ENCODE measurements at regions not wholly inside any gene's neighbourhood (a gene's known extent, or its start where the extent isn't known, plus 50 kb on each side); places are given as distances from the start of the nearest gene placed in this dataset.

DNA sequence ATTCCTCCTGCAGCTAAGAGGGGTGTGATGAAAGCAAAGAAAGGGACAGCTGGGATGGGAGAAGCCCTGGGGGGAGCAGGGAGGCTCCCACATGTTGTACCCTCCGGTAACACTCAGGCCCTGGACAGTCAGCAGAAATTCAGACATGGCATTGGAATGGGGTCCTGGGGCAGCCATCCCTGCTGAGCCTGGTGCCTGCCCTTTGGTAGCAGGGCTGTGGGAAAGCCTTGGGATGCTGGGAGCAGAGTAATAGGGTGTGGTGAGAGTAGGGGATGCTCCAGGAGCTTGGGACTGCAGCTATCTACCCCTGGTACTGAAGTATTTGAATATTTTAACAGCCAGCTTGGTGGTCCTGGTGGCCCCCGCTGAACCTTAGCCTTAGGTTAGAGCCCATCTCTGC, 56.8 kb downstream of the FAM241B start:
- no peak overlapping the region for H3K27ac ChIP-seq (ENCODE audit: control insufficient read depth, insufficient read depth)
- ATAC-seq = no peak
- H3K4me1 ChIP-seq (ENCODE audit: control insufficient read depth, insufficient read depth, low read length) = no peaks in the 10 kb centered on the region
- CTCF ChIA-PET = no interaction called here
- no peak overlapping the region for H3K4me2 ChIP-seq (ENCODE audit: control insufficient read depth, insufficient read depth)
- H3K9me3 ChIP-seq (replicated peaks; ENCODE audit: control insufficient read depth, insufficient read depth, low read length) = no peaks in the 10 kb centered on the region
- FAIRE-seq = no peak
- intact Hi-C loops (cut with micrococcal nuclease; ENCODE audit: unreplicated experiment) = no loop called here
- H3K36me3 ChIP-seq (ENCODE audit: control insufficient read depth in 2 of 2, insufficient read depth in 2 of 2, low read length in 1 of 2) = no peaks in the 10 kb centered on the region
- POLR2A ChIA-PET = no interaction called here
- DNase-seq (ENCODE audit: low read depth, low spot score) = no peak
- RAD21 ChIA-PET (ENCODE audit: unreplicated experiment) = no interaction called here
- no peak overlapping the region for H2AFZ ChIP-seq (ENCODE audit: control insufficient read depth, low read depth, low read length)
- BruUV-seq (replicated peaks) = no TSS peak
- no peaks in the 10 kb centered on the region for H3K79me2 ChIP-seq (ENCODE audit: control insufficient read depth, insufficient read depth, low read length)
- H4K20me1 ChIP-seq (ENCODE audit: control insufficient read depth, insufficient read depth) = no peaks in the 10 kb centered on the region
- SMC1A ChIA-PET (ENCODE audit: uncharacterized antibody, unreplicated experiment) = no interaction called here
- H3K27me3 ChIP-seq (replicated peaks in 1 of 2; ENCODE audit: control insufficient read depth in 2 of 2, insufficient read depth in 2 of 2, low read length in 1 of 2) = peaks cover 0 to 2% of the 10 kb centered on the region in 2 experiments; a peak in 1 of 4 replicates
- H3K9ac ChIP-seq (ENCODE audit: control insufficient read depth, insufficient read depth, low read length) = no peak overlapping the region
- in situ Hi-C loops (cut with MboI) = no loop called here
- 23% methylated on average over 2 of the region's 2 CpGs for WGBS (ENCODE audit: insufficient coverage, insufficient replicate concordance, low lambda C conversion rate, missing lambda C conversion rate)
- TF ChIP-seq NFIC (IDR thresholded peaks at IDR 0.05; ENCODE audit: low read depth, low read length) = no peak
- no peak for TF ChIP-seq NR2F1 (conservative IDR thresholded peaks at IDR 0.05)
- TF ChIP-seq KDM1A (IDR thresholded peaks at IDR 0.05; ENCODE audit: borderline replicate concordance) = no peak
- no peak for TF ChIP-seq RAD51 (IDR thresholded peaks at IDR 0.05)
- TF ChIP-seq SP1 (IDR thresholded peaks at IDR 0.05; ENCODE audit: low read depth, low read length) = no peak
- no peak overlapping the region for H3K4me3 ChIP-seq

DNA sequence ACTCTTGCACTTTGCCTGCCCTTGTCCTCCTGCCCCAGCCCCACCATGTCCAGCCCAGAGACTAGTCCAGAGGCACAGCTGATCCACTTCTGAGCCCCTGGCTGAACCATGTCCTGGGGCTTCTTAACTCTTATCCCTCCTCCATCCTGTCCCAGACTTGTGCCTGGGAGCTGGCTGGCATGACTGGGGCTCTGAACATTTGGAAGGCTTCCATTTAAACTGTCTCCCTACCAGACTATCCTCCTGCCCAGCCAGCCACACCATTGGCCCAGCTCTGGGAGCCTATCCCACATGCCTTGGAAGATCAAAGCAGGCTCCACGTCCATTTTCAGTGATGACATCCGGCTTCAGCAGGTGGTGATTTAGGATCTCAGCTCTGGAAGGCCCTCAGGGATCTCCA, 57.4 kb downstream of the FAM241B start:
- Histone ChIP-seq H3K27ac (ENCODE audit: control insufficient read depth, insufficient read depth) (no peak overlapping the region), H3K4me3 (no peak overlapping the region), H3K36me3 (ENCODE audit: control insufficient read depth in 2 of 2, insufficient read depth in 2 of 2, low read length in 1 of 2) (no peaks in the 10 kb centered on the region), H3K4me1 (ENCODE audit: control insufficient read depth, insufficient read depth, low read length) (no peaks in the 10 kb centered on the region), H3K9ac (ENCODE audit: control insufficient read depth, insufficient read depth, low read length) (no peak overlapping the region), H3K4me2 (ENCODE audit: control insufficient read depth, insufficient read depth) (no peak overlapping the region), H3K9me3 (replicated peaks; ENCODE audit: control insufficient read depth, insufficient read depth, low read length) (no peaks in the 10 kb centered on the region), H4K20me1 (ENCODE audit: control insufficient read depth, insufficient read depth) (no peaks in the 10 kb centered on the region), H3K27me3 (replicated peaks in 1 of 2; ENCODE audit: control insufficient read depth in 2 of 2, insufficient read depth in 2 of 2, low read length in 1 of 2) (no peaks in the 10 kb centered on the region; a peak in 1 of 4 replicates), H3K79me2 (ENCODE audit: control insufficient read depth, insufficient read depth, low read length) (no peaks in the 10 kb centered on the region), H2AFZ (ENCODE audit: control insufficient read depth, low read depth, low read length) (no peak overlapping the region)
- FAIRE-seq (no peak), ATAC-seq (no peak), DNase-seq (ENCODE audit: low read depth, low spot score) (no peak)
- TF ChIP-seq TCF3 (IDR thresholded peaks at IDR 0.05; ENCODE audit: borderline replicate concordance, insufficient read depth, low read depth, low read length) = no peak
- no peak for TF ChIP-seq CHD1 (IDR thresholded peaks at IDR 0.05; ENCODE audit: low read depth, low read length)
- RAD21 ChIA-PET (ENCODE audit: unreplicated experiment) = no interaction called here
- POLR2A ChIA-PET = no interaction called here
- CTCF ChIA-PET = no interaction called here
- SMC1A ChIA-PET (ENCODE audit: uncharacterized antibody, unreplicated experiment) = no interaction called here
- no TSS peak for BruUV-seq (replicated peaks)
- 23% methylated on average over 2 of the region's 2 CpGs for WGBS (ENCODE audit: insufficient coverage, insufficient replicate concordance, low lambda C conversion rate, missing lambda C conversion rate)
- in situ Hi-C loops (cut with MboI) (no loop called here), intact Hi-C loops (cut with micrococcal nuclease; ENCODE audit: unreplicated experiment) (no loop called here)
